Sigmoid colon (tissue), 4 donors: ENCODE measurements at regions not wholly inside any gene's neighbourhood (a gene's known extent, or its start where the extent isn't known, plus 50 kb on each side); places are given as distances from the start of the nearest gene placed in this dataset.

Source experiments
- EP300 ChIP-seq, 4 donors: sonication (generic); formaldehyde crosslinking; IDR thresholded peaks; one replicate each; pipeline ENCODE4 v1.6.1; 2017; ENCODE audit warnings: antibody characterized with exemption in 4 of 4
- POLR2A ChIP-seq, 2 donors: fragments of 450-650 bp; IDR thresholded peaks; one replicate each; pipeline ENCODE4 v1.6.1; 2016; ENCODE audit warnings: antibody characterized with exemption in 2 of 2, mild to moderate bottlenecking in 2 of 2, moderate library complexity in 2 of 2
- TF ChIP-seq, protein P1 (sequence below), 4 experiments: fragments of 450-650 bp in 3 of 4; fragments of 200-600 bp in 1 of 4; IDR thresholded peaks; one replicate each; pipeline ENCODE4 v1.5.1; 2016 to 2019; ENCODE audit warnings: antibody characterized with exemption in 4 of 4, mild to moderate bottlenecking in 3 of 4, moderate library complexity in 2 of 4

DNA sequence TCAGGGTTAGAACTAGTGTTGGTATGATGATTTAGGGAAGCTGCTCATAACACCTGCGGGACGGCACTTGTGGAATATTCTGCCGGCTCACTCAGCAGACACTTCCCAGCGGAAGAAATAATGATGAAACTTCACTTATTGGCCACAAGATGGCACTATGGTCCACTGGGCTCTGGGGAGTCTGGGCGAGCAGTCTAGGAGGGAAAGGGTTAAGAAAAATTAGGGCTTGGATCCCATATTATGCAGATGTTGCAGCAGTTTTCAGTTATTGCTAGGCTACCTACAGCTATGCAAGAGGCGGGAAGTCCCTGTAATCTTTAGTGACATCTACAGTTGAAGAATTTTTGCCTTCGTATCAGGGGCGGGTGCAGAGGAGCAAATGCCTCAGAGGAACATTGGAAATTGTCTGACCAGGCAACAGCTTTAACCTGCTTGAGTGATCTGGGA, 238.7 kb upstream of the PRSS58 start:
- TF ChIP-seq, protein P1, sequence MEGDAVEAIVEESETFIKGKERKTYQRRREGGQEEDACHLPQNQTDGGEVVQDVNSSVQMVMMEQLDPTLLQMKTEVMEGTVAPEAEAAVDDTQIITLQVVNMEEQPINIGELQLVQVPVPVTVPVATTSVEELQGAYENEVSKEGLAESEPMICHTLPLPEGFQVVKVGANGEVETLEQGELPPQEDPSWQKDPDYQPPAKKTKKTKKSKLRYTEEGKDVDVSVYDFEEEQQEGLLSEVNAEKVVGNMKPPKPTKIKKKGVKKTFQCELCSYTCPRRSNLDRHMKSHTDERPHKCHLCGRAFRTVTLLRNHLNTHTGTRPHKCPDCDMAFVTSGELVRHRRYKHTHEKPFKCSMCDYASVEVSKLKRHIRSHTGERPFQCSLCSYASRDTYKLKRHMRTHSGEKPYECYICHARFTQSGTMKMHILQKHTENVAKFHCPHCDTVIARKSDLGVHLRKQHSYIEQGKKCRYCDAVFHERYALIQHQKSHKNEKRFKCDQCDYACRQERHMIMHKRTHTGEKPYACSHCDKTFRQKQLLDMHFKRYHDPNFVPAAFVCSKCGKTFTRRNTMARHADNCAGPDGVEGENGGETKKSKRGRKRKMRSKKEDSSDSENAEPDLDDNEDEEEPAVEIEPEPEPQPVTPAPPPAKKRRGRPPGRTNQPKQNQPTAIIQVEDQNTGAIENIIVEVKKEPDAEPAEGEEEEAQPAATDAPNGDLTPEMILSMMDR (IDR thresholded peaks at IDR 0.05), result peak in 3 of 4 experiments; percentile 33 to 52 (median 49)
- no peak for TF ChIP-seq POLR2A (IDR thresholded peaks at IDR 0.05)
- TF ChIP-seq EP300 (IDR thresholded peaks at IDR 0.05), result no peak
